HepG2 (cell line): ENCODE measurements at regions not wholly inside any gene's neighbourhood (a gene's known extent, or its start where the extent isn't known, plus 50 kb on each side); places are given as distances from the start of the nearest gene placed in this dataset.

Source experiments
- AGO2 ChIP-seq: fragments of 200-400 bp; formaldehyde crosslinking; optimal IDR thresholded peaks from 2 replicates; pipeline ENCODE3; 2017; ENCODE audit warnings: mild to moderate bottlenecking, low read depth, low read length, moderate library complexity
- CHCHD3 ChIP-seq: sonication (generic); formaldehyde crosslinking; IDR thresholded peaks from 2 replicates; pipeline ENCODE4 v1.8.0; 2022; ENCODE audit warnings: mild to moderate bottlenecking, missing genetic modification reagents, moderate library complexity
- E2F1 ChIP-seq: sonication (generic); formaldehyde crosslinking; IDR thresholded peaks from 2 replicates; pipeline ENCODE4 v1.5.0; 2020; ENCODE audit warnings: missing genetic modification reagents
- HDAC1 ChIP-seq: sonication (generic); formaldehyde crosslinking; IDR thresholded peaks from 2 replicates; pipeline ENCODE4 v1.5.1; 2020; ENCODE audit warnings: mild to moderate bottlenecking, missing genetic modification reagents
- JUND ChIP-seq: sonication (generic); formaldehyde crosslinking; IDR thresholded peaks from 2 replicates; pipeline ENCODE4 v1.8.0; 2022; ENCODE audit warnings: mild to moderate bottlenecking, missing genetic modification reagents
- MYC ChIP-seq: sonication (generic); formaldehyde crosslinking; IDR thresholded peaks from 2 replicates; pipeline ENCODE4 v1.9.0; 2021; ENCODE audit warnings: missing genetic modification reagents, borderline replicate concordance
- RBFOX2 ChIP-seq: fragments of 200-400 bp; formaldehyde crosslinking; IDR thresholded peaks from 2 replicates; pipeline ENCODE4 v1.6.1; 2017; ENCODE audit warnings: low read depth, mild to moderate bottlenecking, low read length
- TARDBP ChIP-seq: sonication (generic); formaldehyde crosslinking; IDR thresholded peaks from 2 replicates; pipeline ENCODE4 v1.8.0; 2022; ENCODE audit warnings: mild to moderate bottlenecking, missing genetic modification reagents
- U2AF1 ChIP-seq: fragments of 200-400 bp; formaldehyde crosslinking; optimal IDR thresholded peaks from 2 replicates; pipeline ENCODE3; 2017; ENCODE audit warnings: mild to moderate bottlenecking, low read depth, low read length
- YEATS2 ChIP-seq: sonication (generic); formaldehyde crosslinking; IDR thresholded peaks from 2 replicates; pipeline ENCODE4 v1.4.0; 2020; ENCODE audit warnings: missing genetic modification reagents, borderline replicate concordance
- ZNF143 ChIP-seq: sonication (generic); formaldehyde crosslinking; IDR thresholded peaks from 2 replicates; pipeline ENCODE4 v1.4.0; 2020; ENCODE audit warnings: missing genetic modification reagents
- ZNF33A ChIP-seq: sonication (generic); formaldehyde crosslinking; IDR thresholded peaks from 2 replicates; pipeline ENCODE4 v1.5.1; 2020; ENCODE audit warnings: missing genetic modification reagents, mild to moderate bottlenecking, moderate library complexity, borderline replicate concordance
- TF ChIP-seq, protein P1 (sequence below): IDR thresholded peaks from 2 replicates; pipeline ENCODE4 v1.6.1; 2016; ENCODE audit warnings: mild to moderate bottlenecking, missing biosample characterization, missing genetic modification reagents

- TF ChIP-seq ZNF143 (0 out of 2 replicates have a peak, but pooled peaks have one; percentile 1), MYC (CRISPR knock-in tag) (peak; percentile 26; the same call in 1 of the 2 replicates), AGO2 (no peak), YEATS2 (CRISPR knock-in tag) (peak; percentile 15; the same call in 1 of the 2 replicates), CHCHD3 (0 out of 2 replicates have a peak, but pooled peaks have one; percentile 3), JUND (CRISPR knock-in tag) (peak; percentile 12; the same call in 1 of the 2 replicates), ZNF33A (0 out of 2 replicates have a peak, but pooled peaks have one; percentile 15), RBFOX2 (peak; percentile 5; the same call in 1 of the 2 replicates), E2F1 (CRISPR knock-in tag) (0 out of 2 replicates have a peak, but pooled peaks have one; percentile 3), TARDBP (CRISPR knock-in tag) (peak; percentile 61; the same call in 1 of the 2 replicates), U2AF1 (peak; percentile 27), HDAC1 (CRISPR knock-in tag) (0 out of 2 replicates have a peak, but pooled peaks have one; percentile 17)
- TF ChIP-seq, protein P1, sequence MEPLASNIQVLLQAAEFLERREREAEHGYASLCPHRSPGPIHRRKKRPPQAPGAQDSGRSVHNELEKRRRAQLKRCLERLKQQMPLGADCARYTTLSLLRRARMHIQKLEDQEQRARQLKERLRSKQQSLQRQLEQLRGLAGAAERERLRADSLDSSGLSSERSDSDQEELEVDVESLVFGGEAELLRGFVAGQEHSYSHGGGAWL = 0 out of 2 replicates have a peak, but pooled peaks have one; percentile 8
Measured at GRCh38 chr6:26199773-26200764, 112.8 kb downstream of the HFE start (continued).
